GM19372 (cell line): ENCODE measurements at regions not wholly inside any gene's neighbourhood (a gene's known extent, or its start where the extent isn't known, plus 50 kb on each side); places are given as distances from the start of the nearest gene placed in this dataset.

Source experiments
- ATAC-seq: cut with Tn5 transposase; IDR thresholded peaks from one replicate; pipeline ENCODE4 v1.9.1; 2021; ENCODE audit warnings: mild to moderate bottlenecking, low read depth, moderate library complexity; ENCODE audit not compliant: unreplicated experiment

DNA sequence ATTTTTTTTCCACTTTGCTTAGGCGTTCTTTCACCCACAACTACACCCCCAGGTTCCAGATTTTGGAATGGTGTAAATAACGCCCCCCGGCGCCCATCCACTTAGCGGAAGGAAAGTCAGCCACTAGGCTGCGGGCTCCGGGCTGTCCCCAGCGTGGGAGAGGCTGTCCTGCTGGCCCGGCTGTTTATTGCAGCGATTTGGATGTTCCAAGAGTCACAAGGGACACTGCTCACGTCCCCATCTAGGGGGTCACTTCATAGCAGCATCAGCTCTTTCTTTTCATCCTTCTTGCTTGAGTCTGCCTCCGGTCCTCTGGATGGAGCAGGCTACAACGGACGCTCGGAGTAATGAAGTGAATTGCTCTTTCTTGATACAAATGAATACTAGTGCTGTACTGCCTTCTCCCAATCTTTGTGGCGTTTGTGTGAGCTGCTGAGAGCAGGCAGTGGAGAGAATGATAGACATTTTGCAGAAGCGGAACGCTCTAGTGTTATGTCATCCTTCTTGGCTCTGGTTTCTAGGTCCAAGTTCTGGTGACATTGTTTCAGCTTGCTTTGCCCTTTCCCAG, 50.7 kb upstream of the PAIP2B start:
- ATAC-seq, result no peak

DNA sequence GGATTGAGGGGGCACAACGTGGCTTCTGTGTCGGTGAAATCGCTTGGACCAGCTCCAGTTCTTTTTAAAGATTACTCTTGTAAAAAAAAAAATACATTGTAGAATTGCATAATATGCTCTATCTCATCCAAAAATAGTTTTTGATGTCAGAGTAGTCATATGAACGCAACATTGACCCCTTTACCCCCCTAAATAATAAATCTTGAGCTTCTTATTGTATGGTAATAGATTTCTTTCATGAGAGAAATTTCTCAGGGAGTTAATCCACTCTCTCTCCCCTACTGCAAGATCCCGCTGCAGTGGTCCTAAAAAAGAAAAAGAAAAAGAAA, 50.2 kb upstream of the PAIP2B start:
- ATAC-seq, result no peak

DNA sequence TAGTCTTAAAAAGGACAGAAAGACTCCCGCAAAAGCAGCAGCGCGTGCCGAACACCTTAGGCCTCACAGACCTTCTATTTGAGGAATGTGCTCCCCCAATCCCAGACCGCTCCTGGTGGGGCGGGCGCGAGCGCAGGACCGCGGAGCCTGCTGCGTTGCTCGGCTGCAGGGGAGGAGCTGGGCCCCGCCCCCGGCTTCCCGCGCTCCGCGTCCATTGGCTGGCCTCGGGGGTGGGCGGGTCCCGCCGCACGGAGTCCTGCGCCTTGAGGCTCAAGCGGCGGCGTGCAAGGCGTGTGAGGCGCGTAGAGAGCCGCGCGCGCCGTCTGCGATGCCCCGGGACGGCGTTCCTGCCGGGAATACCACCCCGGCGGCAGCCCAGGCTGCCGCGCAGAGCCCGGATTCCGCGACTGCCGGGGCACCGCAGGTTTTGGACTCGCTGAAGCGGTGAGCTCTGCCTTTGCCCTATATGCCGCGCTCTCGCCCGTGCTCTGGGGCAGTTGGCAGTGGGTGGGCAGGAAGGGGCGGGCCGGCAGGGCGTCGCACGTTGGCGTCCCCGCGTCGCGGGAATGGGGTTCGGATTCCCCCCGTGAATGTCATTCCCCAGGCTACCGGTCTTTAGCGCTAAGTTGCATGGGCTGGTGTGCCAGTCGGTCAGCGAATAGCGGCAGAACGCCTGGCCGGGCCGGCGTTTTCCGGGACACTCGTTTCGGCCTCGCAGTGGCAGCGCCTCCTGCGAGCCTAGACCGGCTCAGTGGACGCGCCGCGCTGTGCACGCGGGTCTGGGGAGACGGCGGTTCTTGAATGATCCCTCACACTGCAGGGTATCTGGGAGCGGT, 49.6 kb upstream of the PAIP2B start:
- ATAC-seq, result peak; percentile 98
